Esophagus squamous epithelium (tissue), 4 donors: ENCODE measurements at regions not wholly inside any gene's neighbourhood (a gene's known extent, or its start where the extent isn't known, plus 50 kb on each side); places are given as distances from the start of the nearest gene placed in this dataset.
"Not testable (repeated sequence)": the region's sequence is repeated elsewhere in the genome, so short reads cannot be mapped to it uniquely, and the experiment has no call there.

Source experiments
- POLR2A ChIP-seq, 4 donors: fragments of 450-650 bp; IDR thresholded peaks; one replicate each; pipeline ENCODE4 v1.6.1; 2017; ENCODE audit warnings: antibody characterized with exemption in 4 of 4, mild to moderate bottlenecking in 4 of 4, moderate library complexity in 3 of 4
- TF ChIP-seq, protein P1 (sequence below), 6 experiments: fragments of 450-650 bp in 4 of 6; fragments of 200-600 bp in 2 of 6; sonication (generic) in 2 of 6; IDR thresholded peaks; one replicate each; pipeline ENCODE4 v1.5.1; 2016 to 2019; ENCODE audit warnings: antibody characterized with exemption in 6 of 6, mild to moderate bottlenecking in 4 of 6, moderate library complexity in 4 of 6

GRCh38 chr16:25359516-25359915 is 101.9 kb upstream of the ZKSCAN2 start:
- TF ChIP-seq, protein P1, sequence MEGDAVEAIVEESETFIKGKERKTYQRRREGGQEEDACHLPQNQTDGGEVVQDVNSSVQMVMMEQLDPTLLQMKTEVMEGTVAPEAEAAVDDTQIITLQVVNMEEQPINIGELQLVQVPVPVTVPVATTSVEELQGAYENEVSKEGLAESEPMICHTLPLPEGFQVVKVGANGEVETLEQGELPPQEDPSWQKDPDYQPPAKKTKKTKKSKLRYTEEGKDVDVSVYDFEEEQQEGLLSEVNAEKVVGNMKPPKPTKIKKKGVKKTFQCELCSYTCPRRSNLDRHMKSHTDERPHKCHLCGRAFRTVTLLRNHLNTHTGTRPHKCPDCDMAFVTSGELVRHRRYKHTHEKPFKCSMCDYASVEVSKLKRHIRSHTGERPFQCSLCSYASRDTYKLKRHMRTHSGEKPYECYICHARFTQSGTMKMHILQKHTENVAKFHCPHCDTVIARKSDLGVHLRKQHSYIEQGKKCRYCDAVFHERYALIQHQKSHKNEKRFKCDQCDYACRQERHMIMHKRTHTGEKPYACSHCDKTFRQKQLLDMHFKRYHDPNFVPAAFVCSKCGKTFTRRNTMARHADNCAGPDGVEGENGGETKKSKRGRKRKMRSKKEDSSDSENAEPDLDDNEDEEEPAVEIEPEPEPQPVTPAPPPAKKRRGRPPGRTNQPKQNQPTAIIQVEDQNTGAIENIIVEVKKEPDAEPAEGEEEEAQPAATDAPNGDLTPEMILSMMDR (IDR thresholded peaks at IDR 0.05), result not testable (repeated sequence)
- not testable (repeated sequence) for TF ChIP-seq POLR2A (IDR thresholded peaks at IDR 0.05)
